ENCODE measurements at regions not wholly inside any gene's neighbourhood (a gene's known extent, or its start where the extent isn't known, plus 50 kb on each side); places are given as distances from the start of the nearest gene placed in this dataset.
A peak's percentile ranks its signal among the peaks of the same experiment; 100 is the strongest.
"Not testable (repeated sequence)": the region's sequence is repeated elsewhere in the genome, so short reads cannot be mapped to it uniquely, and the experiment has no call there.

DNA sequence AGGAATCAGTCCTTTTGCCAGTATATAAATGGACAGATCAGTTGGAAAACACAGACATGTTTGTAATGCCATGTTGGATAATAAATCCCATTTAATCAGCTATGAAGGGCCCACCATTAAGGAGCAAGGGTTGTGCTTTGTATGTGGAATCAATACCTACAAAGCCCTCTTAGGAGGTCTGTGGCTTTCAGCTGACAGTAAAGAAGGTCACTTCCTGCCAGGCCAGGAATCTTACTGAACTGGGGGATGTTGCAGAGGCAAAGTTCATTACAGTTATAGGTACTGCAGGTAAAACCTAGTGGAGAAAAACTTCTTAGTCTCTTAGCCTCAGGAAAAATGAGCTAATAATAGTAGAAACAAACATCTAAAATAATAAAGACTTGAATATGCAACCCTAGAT, 129.5 kb downstream of the FAM76B start:
- intact Hi-C loops (cut with DNase I) = no loop called here

DNA sequence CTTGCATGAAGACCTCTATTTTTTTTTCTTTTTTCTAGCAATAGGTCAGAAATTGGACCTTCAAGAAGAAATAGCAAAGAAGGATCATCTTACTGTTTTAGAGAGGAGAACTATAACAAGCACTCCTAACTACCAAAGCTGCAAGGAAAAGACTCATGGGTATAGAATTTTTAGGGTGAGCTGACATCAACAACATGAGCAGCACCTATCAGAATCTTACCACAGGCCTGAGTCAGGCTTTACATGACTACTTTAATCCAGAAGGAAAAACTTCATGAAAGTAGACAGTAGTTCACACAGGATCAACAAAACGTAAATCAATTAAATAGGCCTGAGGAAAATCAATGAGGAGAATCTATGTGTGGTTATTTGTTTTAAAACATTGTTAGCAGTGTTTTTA, 130.5 kb downstream of the FAM76B start:
- DNase-seq = no peak

More for the DNA sequence above, 129.5 kb downstream of the FAM76B start:
- no peak for DNase-seq

DNA sequence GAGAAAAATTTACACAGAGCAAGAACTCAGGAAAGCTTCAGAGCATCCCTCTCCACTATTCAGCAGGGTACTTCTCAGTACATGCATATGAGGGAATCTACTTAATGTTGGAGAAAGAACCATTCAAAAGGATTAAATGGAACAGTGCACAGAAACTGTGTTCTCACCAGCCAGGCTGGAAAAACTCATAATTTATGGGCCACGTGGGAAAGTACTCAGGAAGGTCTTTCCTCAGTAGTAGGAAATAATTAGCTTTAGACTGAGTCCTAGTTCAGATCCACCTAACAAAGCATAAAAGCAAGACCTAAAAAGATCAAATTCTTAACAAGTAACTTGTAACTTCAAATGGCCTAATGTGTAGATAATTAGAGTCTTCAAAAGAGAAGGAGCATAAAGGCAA, 134.0 kb downstream of the FAM76B start:
- intact Hi-C loops (cut with DNase I) = no loop called here
- DNase-seq = no peak

More for the DNA sequence above, 130.5 kb downstream of the FAM76B start:
- intact Hi-C loops (cut with DNase I) = no loop called here

DNA sequence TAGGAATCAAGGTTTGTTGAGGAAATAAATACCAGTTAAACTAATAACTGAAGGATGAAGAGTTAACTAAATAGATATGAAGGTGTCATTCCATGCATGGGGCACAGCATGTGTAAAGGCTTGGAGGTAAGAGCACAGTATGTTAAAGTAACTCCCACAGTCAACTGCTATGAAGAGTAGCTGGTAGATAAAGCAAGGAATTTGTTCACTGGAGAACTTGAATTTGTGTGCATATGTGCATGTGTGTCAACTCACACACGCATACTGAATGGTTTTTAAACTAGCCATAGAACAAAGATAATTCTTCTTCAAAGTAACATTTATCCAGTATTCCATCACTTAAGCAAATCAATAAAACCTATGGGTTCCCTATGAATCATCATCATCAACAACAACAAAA, 135.9 kb downstream of the FAM76B start:
- intact Hi-C loops (cut with DNase I) = no loop called here
- DNase-seq = no peak

DNA sequence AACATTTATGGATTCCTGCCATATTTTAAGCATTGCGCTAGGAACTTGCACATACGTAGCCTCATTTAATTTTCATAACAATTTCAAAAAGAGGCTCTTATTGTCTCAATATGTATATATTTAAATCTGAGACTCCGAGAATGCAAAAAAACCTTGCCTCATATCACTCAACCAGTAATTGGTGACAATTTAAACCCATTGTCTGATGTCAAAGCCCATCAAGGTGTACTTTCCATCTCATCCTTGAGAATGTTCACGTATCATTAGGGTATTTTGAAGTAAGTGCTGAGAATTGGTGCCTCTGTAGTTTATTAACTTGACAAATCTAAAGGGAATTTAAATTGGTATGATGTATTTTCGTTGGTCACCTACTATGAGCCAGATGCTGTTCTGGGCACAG, 136.5 kb downstream of the FAM76B start:
- no peak for DNase-seq
- intact Hi-C loops (cut with DNase I) = no loop called here

DNA sequence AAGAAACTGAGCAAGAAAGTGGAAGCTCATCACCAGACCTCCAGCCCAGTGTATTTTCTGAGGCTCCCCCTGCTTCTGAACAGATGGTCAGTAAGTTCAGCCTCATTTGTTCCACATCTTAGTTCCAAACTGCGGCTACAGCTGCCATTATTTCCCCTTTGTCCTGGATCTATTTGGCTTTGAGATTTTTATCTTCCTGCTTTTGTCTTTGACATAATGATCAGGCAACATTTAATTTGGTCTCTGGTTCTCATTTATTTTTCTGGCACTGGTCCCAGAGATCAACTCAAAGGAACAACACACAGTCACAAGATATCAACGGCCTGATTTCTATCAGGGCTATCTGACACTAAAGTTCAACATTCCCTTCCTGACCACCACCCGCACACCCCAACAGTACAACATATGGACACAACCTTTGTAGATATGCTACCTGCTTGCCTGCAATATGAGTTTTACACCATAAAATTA, 137.5 kb downstream of the FAM76B start:
- DNase-seq = no peak

DNA sequence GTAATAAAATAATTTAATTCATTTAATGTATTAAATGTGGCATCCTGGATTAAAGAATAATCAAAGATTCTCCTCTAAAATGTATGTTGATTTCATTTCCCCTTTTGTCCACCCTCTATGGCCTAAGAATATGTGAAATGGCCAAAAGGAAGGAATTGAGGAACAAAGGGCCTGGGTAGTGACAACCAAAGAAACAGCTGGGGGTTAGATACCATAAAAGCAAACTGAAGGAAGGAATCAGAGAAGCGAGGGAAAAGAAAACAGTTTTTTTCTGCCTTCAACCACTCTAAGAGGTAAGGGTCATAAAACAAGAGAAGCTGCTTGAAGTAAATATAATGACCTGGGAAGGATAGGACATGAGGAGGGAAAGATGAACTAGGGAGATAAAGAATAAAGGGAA, 139.3 kb downstream of the FAM76B start:
- no peak for DNase-seq
- intact Hi-C loops (cut with DNase I) = no loop called here

More for the DNA sequence above, 137.5 kb downstream of the FAM76B start:
- intact Hi-C loops (cut with DNase I) = no loop called here

DNA sequence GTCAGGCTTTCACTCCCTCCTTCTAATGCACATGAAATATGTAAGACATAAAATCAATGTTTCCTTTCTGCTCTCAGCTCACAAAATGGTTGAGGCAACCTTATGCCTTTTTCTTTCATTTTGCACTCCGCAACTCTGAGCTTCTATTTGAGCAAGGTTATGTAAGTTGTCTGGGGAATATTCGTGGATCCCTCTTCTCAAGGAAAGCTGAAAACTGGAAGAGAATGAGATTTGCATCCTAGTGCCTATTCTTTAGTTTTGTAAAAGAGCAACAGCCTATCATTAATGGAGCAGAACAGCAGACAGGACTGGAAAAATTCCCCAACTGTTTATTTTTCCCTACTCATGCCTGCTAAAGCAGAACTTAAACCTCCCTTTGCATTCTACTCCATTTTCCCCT, 141.7 kb downstream of the FAM76B start:
- no peak for DNase-seq
- intact Hi-C loops (cut with DNase I) = no loop called here

DNA sequence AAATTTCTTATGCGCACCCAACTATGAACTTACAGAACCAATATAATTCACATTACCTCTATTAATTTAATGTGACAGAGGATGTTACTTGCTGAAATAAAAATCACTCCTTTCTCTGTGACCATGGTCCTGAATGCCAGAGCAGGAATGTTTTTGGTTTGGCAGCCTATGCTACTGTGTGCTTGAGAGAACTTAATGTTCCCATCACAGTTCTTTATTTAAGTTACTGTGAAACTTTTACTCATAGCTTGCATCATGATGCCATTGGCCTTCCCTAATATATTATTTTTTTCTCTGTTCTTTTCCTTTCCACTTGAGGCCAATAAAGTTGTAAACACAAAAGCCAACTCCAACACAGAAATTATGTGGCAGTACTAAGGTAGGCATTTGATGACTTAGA, 142.2 kb downstream of the FAM76B start:
- intact Hi-C loops (cut with DNase I) = no loop called here
- no peak for DNase-seq

DNA sequence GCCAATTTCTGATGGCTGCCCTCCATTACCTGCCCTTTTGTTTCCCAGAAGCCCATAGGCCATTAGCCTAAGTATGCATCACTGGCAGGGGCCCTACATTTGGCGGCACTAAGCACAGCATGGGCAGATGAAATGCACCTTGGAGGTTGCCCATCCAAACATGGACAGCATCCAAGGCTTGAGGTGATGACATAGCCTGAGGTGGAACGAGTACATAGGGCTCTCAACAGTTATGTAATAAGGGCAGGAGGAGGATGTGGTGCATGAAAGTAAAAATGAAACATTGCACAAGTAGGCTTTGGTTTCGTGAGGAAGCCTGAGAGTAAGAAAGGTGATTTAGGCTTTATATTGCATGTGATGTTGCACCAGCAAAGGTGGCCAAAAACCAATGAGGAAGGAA, 148.1 kb downstream of the FAM76B start:
- intact Hi-C loops (cut with DNase I) = no loop called here
- DNase-seq = no peak

DNA sequence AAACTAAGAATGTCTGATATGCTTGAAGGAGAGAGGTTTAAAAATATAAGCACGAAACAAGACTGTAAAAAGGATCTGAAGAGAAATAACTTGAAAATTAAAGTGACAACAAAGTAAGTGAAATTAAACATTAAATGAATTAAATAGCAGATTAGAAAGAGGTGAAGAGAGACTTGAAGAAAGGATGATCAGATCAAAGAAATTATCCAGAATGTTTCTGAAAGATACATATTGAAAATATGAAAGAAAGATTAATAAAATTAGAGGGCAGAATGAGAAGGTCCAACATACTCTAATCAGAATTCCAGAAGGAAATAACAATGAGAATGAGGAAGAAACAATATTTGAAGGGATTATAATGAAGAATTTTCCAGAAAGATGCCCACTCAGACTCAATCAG, 151.1 kb downstream of the FAM76B start:
- intact Hi-C loops (cut with DNase I) = no loop called here
- DNase-seq = no peak

DNA sequence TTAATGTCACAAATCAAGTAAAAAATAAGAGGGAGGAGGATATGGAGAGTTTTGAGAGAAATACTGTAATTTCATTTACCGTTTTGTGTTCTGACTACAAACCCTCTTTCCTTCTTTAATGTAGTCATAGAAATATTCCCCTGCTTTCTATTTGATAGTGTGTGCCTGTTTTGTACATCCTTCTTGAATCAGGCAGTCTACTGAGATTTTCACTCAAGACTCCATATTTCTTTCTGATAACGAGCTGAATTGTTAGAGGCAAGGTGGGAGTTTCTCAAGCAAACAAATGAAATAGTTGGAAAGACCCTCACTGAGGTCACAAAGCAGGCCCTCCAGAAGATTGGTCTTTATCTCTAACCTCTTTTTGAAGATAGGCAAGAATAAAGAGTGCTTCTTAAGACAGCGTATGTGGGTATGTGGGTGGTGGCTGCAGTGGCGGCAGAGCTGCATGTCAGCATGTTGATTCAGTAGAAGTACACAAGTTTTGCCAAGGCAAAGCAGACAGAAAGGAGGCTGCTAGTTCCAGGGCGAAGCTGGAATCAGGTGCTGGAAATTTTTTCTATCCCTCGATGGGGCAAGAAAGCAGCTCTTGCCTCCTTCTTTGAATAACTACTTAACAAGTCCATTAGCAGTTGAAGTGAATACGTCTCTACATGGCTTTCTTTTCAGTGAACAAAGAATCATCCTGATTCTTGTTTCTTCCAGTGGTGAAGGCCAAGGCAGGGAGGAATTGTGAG, 164.2 kb downstream of the FAM76B start:
- DNase-seq = peak in 1 of 42 donors; percentile 7
- intact Hi-C loops (cut with DNase I) = no loop called here

DNA sequence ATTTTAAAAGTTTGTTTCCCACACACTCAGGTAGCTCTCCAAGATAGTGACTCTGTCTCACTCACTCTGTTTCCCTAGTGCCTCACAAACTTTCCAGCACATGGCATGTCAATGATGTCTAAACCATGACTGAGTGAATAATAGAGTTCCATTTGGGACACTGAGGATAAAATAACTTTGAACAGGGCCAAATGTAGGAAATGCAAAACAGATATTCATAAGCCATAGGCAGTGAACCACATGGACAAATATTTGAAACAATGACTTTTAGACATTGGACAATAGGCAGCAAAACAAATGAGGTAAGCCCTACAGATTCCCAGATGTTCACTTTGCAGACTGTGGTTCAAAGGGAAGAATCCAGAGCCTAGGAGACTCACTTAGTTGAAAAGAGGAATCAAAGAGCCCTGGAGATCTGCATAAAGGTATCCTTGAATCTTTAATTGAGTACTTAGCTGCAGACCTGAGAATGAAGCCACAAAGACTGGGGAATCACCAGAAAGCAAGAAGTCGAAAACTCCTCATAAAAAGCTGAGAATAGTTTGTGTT, 173.3 kb downstream of the FAM76B start:
- no peak for DNase-seq
- intact Hi-C loops (cut with DNase I) = no loop called here

DNA sequence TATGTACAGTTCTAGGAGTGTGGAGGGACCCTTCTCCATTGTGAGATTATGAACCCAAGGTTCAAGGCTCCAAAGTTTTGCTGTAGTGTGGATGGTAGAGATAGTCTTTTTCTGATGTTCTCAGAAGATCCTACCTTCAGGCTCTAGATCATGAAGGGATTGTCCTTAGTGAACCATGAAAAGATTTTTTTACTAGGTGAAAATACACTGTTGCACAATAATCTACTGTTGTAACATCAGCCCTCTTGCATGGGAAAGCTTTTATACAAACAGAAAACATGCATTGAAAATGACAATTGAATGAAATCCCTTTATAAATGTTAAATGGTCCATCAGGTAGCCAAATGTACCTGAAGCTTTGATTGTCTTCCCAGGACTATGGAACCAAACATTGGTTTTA, 177.8 kb downstream of the FAM76B start:
- DNase-seq = no peak
- intact Hi-C loops (cut with DNase I) = no loop called here

DNA sequence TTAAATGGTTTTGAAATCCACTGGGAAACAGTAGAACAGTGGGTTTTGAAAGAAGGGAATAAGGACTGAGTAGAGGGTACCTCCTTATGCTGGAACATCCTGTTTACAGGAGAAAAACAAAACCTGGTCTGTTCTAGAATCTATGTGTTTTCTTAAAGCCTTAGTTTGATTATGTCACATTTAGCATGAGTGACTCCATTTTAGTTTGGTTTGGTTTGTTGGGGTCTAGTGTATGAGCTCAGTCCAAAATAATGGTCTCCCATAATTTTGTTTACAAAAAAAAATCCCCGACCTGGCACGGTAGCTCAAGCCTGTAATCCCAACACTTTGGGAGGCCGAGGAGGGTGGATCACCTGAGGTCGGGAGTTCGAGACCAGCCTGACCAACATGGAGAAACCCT, 179.4 kb downstream of the FAM76B start:
- intact Hi-C loops (cut with DNase I); DNase-seq: not testable (repeated sequence)

DNA sequence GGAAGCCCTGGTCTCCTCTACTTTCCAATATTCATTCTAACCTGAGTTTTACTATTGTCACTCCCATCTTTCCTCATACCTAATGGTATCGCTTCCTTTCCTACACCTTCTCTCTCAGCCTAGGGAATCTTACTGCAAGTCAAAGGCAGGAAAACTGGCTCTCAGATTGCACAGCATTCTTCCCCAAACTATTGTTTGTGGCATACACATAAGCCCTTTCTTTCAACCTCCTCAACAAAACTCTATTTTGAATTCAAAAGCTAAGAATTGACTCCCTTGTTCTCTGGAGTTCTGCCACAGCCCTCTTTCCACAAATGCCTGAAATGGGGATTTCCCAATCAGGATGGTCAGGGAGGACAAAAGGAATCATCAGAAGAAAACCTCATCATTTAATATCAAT, 181.5 kb downstream of the FAM76B start:
- intact Hi-C loops (cut with DNase I) = no loop called here

DNA sequence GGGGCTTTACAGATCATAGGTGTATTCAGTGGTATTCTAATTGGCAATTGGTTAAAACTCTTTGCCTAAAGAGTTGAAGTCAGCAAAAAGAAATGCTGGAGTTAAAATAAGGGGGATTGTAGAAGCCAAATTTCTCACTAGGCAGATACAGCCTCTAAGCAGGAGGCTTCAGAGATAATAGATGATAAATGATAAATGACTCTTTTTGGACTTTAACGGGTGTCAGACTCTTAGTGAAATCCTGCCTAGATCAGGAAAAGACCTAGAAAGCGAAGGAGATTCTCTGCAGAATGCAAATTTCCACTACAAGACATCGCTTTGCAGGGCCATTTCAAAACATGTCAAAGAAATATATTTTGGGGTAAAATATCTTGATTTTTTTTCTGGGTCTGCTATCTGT, 182.8 kb downstream of the FAM76B start:
- intact Hi-C loops (cut with DNase I) = no loop called here
- DNase-seq = no peak

More for the DNA sequence above, 181.5 kb downstream of the FAM76B start:
- DNase-seq = no peak

DNA sequence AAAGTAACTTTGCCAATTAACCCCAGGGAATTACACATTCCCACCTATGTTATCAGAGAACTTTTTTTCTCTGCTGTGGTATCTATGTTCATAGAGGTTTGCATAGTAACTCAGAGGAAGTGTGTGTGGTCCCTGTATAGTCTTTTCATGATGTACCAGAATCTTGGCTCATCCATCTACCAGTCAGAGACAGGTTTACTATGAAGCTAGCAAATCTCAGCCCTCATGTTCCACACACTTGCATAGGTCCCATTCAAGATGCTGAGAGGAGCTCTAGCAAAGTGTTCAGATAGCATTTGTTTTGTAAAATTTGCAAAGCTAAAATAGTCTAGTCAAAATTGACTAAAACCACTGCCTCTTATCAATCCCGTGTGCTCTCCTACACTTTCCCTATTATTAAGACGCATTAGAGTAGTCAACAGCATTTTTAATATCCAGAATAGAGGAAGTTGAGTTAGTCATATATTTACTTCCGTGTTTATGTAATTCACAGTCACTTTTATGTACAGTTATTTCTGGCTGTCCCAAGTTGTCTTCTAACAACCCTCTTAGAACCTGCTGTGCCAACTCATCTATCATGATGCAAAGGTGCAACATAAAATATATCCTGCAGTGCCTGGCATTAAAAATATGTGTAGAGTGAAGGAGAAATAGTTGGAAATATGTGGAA, 184.2 kb downstream of the FAM76B start:
- intact Hi-C loops (cut with DNase I) = no loop called here
- DNase-seq = no peak

DNA sequence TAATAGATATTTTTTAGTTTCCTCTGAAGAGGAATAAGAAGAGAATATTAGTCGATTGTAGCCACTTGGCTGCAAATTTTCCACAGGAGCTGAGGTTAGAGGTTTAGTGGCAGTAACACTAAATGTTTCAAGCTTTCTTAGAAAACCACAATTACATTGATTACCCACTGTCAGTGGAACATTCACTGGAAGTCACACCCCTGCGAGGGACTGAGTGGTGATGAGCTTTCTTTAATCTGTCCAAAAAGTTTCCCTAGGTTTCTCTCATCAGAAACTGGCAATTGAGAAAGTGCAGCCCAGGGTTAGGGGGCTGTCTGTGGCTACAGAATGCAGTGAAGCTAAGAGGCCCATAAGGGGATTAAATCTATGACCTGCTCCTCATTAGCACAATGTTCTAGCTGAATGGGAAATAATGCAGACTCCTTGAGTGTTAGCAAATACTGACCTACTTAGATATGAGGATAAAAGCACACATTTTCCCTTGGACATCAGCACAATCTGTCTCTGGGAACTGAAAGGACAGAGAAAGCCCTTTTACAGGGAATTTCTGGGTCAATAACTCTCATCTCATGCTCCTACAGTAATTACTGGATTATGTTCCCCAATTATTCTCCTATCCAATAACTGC, 189.5 kb downstream of the FAM76B start:
- intact Hi-C loops (cut with DNase I) = no loop called here
- DNase-seq = no peak

DNA sequence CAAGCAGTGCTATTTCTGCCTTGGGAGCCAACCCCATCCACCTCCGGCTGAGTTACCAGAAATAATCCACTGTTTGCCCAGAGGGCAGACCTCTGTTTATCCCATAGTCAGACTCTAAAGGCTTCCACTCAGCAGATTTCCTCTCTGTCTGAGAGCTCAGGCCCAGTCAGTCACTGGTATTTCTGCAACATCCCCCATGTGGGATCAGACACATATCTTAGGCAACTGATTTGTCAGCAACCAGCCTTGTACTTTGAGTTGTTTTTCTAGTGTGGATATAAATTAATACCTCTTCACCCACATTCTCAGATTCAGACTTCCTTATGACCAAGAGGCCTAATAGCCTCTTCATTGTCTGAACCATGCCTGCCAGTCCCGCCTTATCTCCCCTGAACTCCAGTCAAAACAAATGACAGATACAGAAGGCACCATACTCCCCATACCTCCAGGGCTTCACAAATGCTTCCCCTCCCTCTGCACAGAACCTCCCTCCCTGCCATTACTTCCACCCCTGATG, 193.6 kb downstream of the FAM76B start:
- intact Hi-C loops (cut with DNase I) = no loop called here
- no peak for DNase-seq

Data from head of caudate nucleus (tissue), 42 donors.